GM18498 (cell line): ENCODE measurements at regions not wholly inside any gene's neighbourhood (a gene's known extent, or its start where the extent isn't known, plus 50 kb on each side); places are given as distances from the start of the nearest gene placed in this dataset.

ENCODE experiments used
- ATAC-seq: cut with Tn5 transposase; IDR thresholded peaks from one replicate; pipeline ENCODE4 v1.9.1; 2021; ENCODE audit warnings: mild to moderate bottlenecking, moderate library complexity; ENCODE audit not compliant: unreplicated experiment

DNA sequence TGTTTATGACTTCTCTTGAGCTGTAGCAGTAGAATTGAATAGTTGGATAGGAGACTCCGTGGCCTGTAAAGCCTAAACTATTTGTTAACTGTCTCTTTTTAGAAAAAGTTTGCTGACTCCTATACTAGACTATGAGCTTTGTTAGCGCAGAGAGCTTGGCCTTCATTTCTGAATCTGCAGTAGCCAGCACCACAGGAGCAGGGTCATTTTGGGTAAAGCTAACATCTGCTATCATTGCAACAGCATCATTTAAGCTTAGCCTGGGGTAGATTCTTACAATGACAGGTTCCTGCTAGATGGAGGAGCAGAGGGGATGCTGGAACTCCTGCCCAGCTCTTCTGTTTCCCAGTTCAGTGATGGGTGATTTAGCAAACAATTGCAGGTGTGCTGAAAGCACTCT is 133.7 kb upstream of the ASTN2 start:
- no peak for ATAC-seq

- no peak for ATAC-seq
Observed at GRCh38 chr9:117547904-117548303, 133.0 kb upstream of the ASTN2 start.

GRCh38 chr9:117546894-117547678 is 132.2 kb upstream of the ASTN2 start:
- no peak for ATAC-seq

DNA sequence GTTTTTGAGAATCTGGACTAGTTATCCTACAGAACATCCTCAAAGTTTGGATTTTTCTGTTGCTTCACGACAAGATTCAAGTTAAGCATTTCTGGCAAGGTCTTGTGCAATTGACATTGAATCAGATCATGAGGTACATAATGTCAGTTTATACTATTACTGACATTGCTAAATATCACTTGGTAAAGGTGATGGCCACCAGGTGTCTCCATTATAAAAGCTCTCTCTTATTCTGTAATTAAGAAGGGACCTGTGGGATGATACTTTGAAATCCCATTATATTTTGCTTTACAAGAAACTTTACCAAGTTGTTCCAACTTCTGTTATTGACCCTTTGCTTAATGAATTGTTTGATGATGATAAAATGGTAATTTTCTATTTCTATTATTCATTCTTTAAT is 131.0 kb upstream of the ASTN2 start:
- ATAC-seq, result no peak

DNA sequence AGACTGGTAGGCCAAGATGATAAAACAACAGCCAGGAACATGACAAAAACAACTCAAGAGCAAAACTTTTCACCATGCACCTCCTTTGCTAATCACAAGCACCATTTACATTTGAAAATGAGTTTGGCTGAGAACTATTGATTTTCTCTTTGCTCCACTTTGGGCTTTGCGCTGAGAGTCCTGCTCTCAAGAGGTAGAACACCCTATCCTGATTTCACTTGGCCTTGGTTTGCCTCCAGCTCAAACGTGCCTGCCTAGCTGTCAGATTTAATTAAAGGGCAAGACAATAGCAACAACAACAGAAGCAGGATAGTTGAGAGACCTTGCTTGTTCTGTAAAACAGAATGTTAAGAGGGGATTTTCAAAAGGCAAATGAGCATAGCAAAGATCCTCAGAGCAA is 128.2 kb upstream of the ASTN2 start:
- no peak for ATAC-seq

DNA sequence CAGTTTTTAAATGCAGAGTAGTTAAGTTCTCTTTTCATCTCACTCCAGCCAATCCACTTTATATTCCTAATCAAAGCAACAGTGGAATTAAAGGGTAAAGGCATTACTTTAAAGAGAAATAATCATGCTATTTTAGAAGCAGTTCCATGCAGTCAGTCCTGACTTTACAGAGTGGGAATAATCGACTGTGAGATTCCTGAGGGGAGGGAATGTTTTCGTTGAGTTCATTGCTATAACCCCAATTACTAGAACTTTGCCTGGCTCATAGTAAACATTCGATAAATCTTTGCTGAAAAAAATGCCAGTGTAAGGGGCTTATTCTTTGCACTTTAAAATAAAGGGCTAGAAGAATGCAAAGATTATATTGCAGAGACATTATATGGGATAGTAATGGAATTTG is 127.2 kb upstream of the ASTN2 start:
- no peak for ATAC-seq

DNA sequence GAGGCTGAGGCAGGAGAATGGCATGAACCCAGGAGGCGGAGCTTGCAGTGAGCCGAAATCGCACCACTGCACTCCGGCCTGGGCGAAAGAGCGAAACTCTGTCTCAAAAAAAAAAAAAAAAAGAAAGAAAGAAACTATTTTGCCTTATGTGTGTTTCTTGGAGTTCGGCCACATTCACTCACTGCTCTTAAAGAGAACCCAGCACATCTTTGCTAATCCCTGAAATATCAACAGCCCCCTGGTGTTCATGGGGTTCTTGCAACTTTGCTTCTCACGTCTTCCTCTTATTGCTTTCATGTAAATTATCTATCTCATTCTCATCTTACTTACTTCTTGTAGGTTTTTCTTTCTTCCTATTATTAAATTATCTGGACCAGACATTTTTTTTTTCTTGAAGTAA is 126.3 kb upstream of the ASTN2 start:
- no peak for ATAC-seq

GRCh38 chr9:117535973-117536372 is 121.1 kb upstream of the ASTN2 start:
- ATAC-seq, result no peak

DNA sequence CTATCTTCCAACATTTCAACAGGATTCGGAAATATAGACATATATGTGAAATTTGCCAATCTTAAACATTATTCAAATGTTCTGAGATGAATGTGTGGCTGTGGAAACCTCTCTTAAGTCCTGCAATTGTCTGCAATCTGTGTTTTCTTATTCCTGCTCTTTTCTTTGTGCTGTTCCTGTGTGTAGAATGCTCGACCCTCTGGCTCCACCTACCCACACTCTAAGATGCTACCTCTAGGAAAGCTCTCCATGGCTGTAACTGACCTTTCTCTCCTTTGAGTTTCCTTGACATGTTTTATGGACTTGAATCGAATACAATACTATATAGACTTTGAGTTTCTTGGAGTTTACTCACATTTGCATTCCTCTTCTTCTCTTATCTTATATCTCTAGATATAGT is 120.6 kb upstream of the ASTN2 start:
- no peak for ATAC-seq

DNA sequence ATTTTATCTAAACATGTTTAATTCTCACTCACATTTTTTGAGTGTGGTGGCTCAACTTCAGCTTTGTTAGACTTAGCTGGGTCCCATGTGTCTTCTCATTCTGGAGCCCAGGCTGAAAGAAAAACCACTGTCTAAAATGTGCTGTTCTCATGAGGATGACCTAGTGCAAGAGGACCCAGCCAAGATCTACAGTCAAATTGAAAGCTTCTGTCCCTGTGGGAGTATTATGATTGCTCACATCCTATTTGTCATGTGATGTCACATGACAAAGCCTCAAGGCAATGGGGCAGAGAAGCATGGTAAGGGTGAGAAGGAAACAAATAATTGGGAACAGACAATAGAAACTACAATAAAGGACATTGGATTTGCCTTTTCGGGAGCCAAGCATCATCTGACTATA is 113.4 kb upstream of the ASTN2 start:
- ATAC-seq, result no peak

- no peak for ATAC-seq
Observed at GRCh38 chr9:117526674-117527073, 111.8 kb upstream of the ASTN2 start.

DNA sequence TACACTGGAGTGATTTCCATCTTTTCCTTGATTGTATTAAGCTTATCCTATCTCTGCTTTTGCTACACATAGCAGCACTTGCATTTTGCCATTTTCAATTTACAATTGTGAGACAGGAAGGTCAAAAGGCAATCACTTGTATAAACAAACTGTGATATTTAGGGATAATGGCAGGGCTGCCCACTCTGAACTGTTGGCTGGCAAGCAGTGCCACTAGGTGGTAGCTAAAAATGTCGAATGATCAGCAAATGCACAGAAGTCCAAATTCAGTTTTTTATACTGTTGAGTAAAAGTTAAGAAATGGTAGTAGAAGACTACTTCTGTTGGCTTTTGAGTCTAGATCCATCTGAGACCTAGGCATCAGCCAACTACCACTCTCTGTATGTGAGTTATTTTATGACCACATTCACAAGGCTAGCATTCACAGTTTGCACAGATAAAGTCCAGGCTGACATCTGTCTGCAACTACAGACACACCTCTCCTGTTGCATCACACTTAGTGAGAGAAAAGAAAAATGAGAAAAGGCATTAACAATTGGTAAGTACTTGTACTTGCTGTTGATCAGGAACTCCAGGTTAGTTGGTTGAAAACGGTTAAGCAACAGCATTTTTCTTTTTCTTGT is 108.8 kb upstream of the ASTN2 start:
- ATAC-seq, result no peak

- no peak for ATAC-seq
Observed at GRCh38 chr9:117521293-117521692, 106.4 kb upstream of the ASTN2 start.

DNA sequence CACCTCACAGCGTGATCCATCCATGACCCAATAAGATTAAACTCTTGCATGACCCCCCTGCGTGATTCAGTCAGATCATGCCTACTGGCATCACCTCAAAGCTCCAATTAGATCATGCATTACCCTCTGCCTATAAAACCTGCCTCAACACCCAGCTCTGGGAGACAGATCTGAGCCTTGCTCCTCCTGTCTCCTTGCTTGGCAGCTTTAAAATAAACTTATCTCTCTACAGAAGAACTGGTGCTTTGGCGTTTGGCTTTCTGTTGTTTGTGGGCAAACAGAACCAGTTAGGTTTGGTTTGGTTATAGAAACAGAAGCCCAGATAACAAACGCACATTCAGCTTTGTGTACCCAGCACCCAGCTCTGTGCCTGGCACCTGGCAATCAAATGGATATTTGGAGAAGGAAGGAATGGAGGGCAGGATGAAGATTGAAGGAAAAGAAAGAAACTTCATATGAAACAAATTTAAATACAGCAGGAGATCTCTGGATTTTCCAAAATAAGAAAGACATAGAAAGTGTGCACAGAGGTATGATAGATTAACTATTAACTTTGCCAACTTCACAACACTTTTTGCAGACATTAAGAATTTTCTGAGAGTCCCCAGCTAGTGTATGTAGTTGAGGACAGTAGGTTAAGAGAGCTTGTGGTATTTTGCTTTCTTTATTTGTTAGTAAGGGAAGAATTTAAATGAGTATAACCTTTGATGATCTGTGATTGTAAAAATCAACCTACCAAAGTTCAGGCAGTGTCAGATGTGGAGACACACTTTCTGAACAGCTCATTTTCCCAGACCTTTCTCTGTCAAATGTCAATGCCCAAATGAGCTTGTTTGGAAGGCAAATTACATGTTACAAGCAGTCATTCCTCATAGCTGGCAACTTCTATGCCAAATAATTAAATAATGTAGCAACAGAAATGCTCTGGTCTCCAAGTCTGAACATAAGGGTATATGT is 102.1 kb upstream of the ASTN2 start:
- no peak for ATAC-seq

DNA sequence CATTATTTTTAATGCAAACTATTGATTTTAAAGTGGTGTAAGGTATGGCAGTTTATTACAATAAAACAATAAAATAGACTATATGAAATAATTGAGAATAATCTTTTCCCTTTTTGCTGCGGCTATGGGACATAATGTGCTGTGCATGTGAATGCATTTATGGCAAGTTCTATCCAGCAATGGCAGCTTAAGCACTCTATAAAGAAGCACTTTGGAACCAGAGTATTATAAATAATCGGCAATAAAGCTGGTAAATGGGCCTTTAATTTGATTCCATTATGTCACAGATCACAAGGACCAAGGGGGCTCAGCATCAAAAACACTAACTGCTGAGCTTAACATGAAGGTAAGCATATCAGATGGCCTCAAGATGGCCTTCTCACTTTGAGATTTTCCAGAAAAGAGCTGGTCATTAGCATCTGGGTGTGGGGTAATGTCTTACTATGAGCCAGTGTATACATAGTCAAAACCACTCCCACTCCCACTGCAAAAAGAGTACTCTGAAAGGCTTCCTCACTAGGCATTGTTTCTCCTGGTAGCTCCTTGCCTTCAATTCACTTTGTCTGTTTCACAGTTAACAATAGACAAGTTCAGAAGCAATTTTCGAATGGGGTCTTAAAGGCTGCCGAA is 97.1 kb upstream of the ASTN2 start:
- no peak for ATAC-seq

DNA sequence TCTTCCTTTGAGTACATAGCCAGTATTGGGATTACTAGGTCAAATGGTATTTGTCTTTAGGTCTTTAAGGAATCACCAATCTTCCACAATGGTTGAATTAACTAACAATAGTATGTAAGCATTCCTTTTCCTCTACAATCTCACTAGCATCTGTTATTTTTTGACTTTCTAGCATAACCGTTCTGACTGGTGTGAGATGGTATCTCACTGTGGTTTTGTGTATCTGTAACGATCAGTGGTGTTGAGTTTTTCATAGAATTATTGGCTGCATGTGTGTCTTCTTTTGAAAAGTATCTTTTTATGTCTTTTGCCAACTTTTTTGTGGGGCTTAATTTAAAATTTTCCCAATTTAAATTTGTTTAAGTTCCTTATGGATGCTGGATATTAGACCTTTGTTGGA is 81.5 kb upstream of the ASTN2 start:
- ATAC-seq, result no peak

DNA sequence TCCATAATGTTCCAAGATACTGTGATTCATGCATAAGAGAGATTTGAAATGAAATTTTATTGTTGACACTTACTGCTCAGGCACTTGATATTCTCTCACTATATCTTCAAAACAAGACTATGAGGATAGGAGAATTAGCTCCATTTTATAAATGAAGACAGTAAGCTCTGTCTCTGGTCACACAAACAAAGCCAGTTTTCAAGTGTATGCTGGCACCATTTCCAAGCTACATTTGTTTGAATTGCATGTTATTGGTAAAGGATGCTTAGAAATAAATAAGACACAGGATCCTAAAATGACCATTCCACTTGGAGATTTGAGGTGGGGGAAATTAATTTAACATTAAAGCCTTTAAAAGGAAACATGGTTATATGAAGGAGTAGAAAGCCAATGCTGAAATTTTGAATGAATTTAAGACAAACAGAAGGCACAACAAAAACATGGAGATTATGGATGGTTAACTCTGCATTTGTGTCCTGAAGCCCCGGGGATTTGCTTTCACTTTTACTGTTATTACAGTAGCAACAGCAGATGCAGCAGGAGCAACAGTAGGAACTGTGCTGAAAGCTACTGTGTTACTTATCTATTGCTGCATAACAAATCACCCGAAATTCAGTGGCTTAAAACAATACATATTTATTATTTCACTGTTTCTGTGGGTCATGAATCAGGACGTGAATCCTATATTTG is 79.7 kb upstream of the ASTN2 start:
- no peak for ATAC-seq

DNA sequence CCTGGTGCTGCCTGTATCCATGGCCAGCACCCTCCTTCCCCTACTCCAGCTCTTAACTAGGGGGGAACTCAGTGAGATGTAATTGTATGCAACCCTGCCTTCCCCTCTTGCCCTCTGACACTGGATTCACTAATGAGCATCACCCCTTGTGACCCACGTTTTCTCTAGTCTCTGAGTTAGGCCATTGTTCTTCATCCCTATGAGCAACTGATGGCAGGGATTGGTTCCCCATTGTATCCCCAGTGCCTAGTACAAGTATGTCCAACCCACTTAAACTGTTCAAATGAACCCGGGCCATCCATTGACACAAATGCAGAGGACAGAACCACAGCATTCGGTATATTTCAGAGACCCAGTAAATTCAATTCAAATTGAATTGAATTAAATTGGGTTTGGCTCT is 77.6 kb upstream of the ASTN2 start:
- ATAC-seq, result no peak

DNA sequence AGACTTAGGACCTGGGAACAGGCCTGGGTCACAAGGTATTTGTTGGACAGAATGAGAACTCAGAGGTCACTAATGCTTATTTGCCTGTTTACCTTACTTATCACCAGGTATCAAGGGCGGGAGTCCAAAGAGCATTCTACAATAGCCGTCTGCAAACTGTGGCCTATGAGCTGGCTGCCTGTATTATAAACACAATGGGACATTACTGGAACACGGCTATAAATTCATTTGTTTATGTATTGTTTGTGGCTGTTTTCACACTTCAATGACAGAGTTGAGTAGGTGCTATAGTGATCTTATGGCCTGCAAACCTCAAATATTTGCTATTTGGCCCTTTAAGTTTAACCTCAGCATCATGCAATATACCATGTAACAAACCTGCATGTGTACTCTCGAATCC is 76.6 kb upstream of the ASTN2 start:
- ATAC-seq, result no peak

GRCh38 chr9:117490199-117490598 is 75.3 kb upstream of the ASTN2 start:
- ATAC-seq, result no peak

DNA sequence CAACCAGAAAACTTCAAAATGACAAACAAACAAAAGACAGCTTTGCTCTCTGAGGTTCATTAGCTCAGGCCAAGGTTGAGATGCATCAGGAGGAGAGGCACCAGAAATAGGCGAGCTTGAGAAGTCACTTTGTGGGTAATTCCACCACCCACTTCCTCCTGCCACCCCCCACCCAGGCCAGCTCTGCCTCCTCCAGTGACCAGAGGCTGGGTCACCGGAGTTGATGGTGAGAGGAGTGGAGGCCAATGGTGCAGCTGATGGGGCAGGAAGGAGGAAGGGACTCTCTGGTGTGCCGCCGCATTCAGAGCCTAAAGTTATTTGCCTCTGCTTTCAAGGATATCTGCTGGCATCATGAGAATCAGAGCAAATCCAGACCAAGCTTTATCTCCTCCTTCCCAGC is 73.8 kb upstream of the ASTN2 start:
- ATAC-seq, result no peak
